OCI-LY7 (cell line): ENCODE measurements at regions not wholly inside any gene's neighbourhood (a gene's known extent, or its start where the extent isn't known, plus 50 kb on each side); places are given as distances from the start of the nearest gene placed in this dataset.

Source experiments
- CTCF ChIP-seq: fragments of 200-600 bp; sonication (generic); conservative IDR thresholded peaks from 2 replicates; pipeline ENCODE4 v1.5.1; 2014; ENCODE audit warnings: mild to moderate bottlenecking, antibody characterized with exemption, low read length, moderate library complexity, mixed read lengths
- EZH2phosphoT487 ChIP-seq: fragments of 200-600 bp; sonication (generic); IDR thresholded peaks from 2 replicates; pipeline ENCODE4 v1.6.1; 2018; ENCODE audit warnings: low read depth, borderline replicate concordance, mild to moderate bottlenecking, mixed run types, antibody characterized with exemption, low read length, moderate library complexity, mixed read lengths

- TF ChIP-seq CTCF (no peak), EZH2phosphoT487 (no peak)
These were observed 1289.4 kb downstream of the PCDH9 start for GRCh38 chr13:65940720-65941119.
